SK-N-SH treated with all-trans-retinoic acid at 6 μM for 48 hours (cell line): ENCODE measurements at regions not wholly inside any gene's neighbourhood (a gene's known extent, or its start where the extent isn't known, plus 50 kb on each side); places are given as distances from the start of the nearest gene placed in this dataset.

ENCODE experiments used
- BACH2 ChIP-seq: fragments of 250-450 bp; sonication (Bioruptor Pico); IDR thresholded peaks from 2 replicates; pipeline ENCODE4 v1.9.0; 2021; ENCODE audit warnings: mild to moderate bottlenecking, borderline replicate concordance
- CREB5 ChIP-seq: fragments of 250-450 bp; sonication (Bioruptor Pico); IDR thresholded peaks from 2 replicates; pipeline ENCODE4 v1.5.1; 2020; ENCODE audit warnings: low read depth, mild to moderate bottlenecking, moderate library complexity
- SNAI2 ChIP-seq: fragments of 250-450 bp; sonication (Bioruptor Pico); IDR thresholded peaks from 2 replicates; pipeline ENCODE4 v1.5.0; 2020; ENCODE audit warnings: mild to moderate bottlenecking, moderate library complexity
- TOX ChIP-seq: fragments of 250-450 bp; sonication (Bioruptor Pico); IDR thresholded peaks from 2 replicates; pipeline ENCODE4 v1.8.0; 2021; ENCODE audit warnings: mild to moderate bottlenecking, moderate library complexity, borderline replicate concordance
- ZFP3 ChIP-seq: fragments of 250-450 bp; sonication (Bioruptor Pico); IDR thresholded peaks from 2 replicates; pipeline ENCODE4 v1.5.0; 2020; ENCODE audit warnings: mild to moderate bottlenecking, moderate library complexity

GRCh38 chr6:139431602-139431956 is 57.1 kb upstream of the CITED2 start:
- TF ChIP-seq BACH2 (no peak), TOX (CRISPR knock-in tag) (no peak), ZFP3 (CRISPR knock-in tag) (no peak), SNAI2 (CRISPR knock-in tag) (no peak), CREB5 (CRISPR knock-in tag) (no peak)
